ENCODE measurements at regions not wholly inside any gene's neighbourhood (a gene's known extent, or its start where the extent isn't known, plus 50 kb on each side); places are given as distances from the start of the nearest gene placed in this dataset.
"Not testable (repeated sequence)": the region's sequence is repeated elsewhere in the genome, so short reads cannot be mapped to it uniquely, and the experiment has no call there.

DNA sequence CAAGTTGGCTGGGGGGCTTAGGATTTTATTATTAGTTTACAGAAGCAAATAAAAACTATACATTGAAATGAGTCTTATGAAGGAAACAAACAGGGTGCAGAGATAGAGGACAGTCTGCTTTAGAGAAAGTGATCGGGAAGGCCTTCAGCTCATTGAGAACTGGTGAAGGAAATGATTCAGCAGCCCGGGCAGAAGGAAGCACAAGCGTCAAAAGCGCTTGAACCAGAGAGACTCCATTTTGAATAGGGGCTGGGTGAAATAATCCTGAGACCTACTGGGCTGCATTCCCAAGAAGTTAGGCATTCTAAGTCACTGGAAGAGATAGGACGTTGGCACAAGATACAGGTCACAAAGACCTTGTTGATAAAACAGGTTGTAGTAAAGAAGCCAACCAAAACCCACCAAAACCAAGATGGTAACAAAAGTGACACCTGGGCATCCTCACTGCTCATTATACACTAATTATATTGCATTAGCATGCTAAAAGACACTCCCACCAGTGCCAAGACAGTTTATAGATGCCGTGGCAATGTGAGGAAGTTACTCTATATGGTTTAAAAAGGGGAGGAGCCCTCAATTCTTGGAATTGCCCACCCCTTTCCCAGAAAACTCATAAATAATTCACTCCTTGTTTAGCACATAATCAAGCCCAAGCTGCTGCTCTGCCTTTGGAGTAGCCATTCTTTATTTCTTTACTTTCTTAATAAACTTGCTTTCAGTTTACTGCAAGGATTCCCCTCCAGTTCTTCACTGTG is 83.1 kb upstream of the MPP7 start:
- intact Hi-C loops (cut with micrococcal nuclease) = no loop called here
- ATAC-seq = no peak
- no peak for DNase-seq

DNA sequence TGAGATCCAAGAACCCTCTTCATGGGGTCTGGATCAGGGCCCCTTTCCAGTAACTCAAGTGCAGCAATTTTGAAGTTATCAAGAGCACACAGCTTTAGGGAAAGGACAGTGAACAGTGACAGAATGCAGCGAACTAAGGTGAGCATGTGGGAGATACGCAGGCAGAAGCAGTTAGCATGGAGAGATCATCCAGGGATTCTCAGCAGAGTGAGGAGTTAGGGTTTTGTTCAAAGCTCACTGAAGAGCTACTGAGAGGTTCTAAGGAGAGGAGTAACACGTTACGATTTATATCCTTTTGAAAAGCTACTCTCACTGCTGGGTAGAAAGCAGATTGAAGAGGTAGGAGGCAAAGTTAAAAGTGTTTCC is 83.6 kb upstream of the MPP7 start:
- no peak for DNase-seq
- ATAC-seq = no peak
- intact Hi-C loops (cut with micrococcal nuclease) = no loop called here

DNA sequence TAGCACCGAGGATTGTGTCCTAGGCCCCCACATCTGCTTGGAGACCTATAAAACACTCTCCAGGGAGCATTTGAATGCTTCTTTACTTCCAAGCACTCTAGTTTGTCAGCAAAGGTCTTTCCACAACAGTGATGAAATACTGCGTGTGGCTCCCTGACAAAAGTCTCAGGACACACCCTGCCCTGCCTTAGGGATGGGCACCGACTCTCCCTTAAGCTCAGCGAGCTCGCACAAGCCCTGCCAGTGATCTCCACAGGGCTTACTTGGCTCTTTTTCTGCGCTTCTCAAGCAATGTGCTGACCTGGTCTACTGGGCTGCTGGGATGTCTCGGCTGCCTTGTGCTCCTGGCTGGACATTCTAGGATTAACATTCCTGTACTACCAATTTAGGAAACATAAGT is 84.3 kb upstream of the MPP7 start:
- DNase-seq = no peak
- intact Hi-C loops (cut with micrococcal nuclease) = no loop called here
- no peak for ATAC-seq

DNA sequence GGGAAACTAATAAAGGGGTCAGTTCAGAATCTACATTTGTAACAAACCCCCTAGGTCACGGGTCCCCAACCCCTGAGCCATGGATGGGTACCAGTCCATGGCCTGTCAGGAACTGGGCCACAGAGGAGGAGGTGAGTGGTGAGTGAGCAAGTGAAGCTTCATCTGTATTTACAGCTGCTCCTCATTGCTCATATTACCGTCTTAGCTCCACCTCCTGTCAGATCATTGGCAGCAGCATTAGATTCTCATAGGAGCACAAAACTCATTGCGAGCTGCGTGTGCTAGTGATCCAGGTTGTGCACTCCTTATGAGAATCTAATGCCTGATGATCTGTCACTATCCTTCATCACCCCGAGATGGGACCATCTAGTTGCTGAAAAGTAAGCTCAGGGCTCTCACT is 88.4 kb upstream of the MPP7 start:
- intact Hi-C loops (cut with micrococcal nuclease) = no loop called here
- DNase-seq (no peak), ATAC-seq (no peak)

DNA sequence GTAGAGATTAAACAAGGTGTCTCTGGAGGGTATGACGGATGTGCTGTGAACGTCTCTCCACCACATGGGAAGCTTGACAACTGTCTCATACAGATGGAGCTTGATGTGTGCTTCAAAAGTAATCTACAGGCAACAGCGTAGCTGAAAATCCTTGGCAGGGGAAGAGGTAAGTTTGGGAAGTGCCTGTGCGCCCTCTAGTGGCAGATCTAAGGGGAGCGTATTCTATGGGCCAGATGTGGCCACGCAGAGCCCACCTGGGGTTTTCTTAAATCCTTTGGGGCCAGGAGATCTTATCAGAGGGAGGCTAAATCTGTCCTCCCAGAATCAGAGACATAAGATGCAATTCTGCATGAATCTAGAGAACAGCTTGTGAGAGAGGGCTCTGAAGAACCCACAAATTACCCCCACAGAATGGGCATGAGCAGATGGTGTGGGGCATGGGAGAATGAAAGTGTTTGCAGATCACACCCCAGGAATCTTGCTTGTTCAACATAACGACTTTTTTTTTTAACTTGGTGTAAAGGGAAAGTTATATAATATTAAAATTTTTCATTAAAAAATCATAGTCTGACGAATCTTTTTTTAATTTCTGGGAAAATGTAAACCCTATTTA is 91.2 kb upstream of the MPP7 start:
- intact Hi-C loops (cut with micrococcal nuclease) = no loop called here
- peak; percentile 59 for DNase-seq
- ATAC-seq = peak; percentile 90

DNA sequence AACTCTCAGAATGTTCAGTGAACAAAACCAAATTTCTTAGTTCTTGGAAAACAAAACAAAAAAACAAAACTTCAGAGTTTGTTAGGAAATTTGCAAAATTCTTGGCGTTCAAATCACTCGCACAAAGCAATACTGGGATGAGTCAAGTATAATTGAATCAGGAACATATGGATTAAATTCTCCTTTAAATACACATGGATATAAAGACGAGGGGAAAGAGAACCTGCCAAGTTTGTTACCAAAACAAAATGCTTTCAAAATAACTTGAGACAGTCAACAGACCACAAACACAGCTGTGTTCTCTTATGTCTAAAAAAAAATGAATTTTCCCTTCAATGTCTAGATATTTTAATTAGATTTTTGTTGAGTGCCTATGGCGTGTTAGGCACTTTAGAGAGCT is 93.5 kb upstream of the MPP7 start:
- ATAC-seq (no peak), DNase-seq (no peak)
- intact Hi-C loops (cut with micrococcal nuclease) = no loop called here

DNA sequence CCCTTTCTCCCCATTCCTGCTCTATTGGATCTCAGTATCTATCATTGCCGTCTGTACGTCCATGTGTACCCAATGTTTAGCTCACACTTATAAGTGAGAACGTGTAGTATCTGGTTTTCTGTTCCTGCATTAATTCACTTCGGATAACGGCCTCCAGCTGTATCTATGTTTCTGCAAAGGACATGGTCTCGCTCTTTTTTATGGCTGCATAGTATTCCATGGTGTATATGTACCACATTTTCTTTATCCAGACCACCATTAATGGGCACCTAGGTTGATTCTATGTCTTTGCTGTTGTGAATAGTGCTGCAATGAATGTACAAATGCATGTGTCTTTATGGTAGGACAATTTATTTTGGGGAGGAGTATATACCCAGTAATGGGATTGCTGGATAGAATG is 94.4 kb upstream of the MPP7 start:
- no peak for ATAC-seq
- intact Hi-C loops (cut with micrococcal nuclease) = no loop called here
- DNase-seq = no peak

DNA sequence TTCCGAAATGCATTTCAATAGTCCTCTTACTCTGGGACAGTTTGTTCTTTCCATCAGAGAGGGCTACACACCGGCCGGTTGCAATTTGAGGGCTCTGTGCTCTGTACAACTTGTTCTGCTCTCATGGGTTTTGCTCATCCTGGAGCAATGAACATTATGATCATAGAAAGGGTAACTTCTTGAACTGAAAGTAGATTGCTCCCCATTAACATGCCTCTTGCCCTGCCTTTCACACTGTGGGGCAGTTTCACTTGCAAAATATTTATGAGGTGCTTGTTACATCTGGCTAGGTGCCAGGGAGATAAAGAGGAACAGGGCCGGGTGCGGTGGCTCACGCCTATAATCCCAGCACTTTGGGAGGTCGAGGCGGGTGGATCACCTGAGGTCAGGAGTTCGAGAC is 97.3 kb upstream of the MPP7 start:
- no peak for DNase-seq
- intact Hi-C loops (cut with micrococcal nuclease) = no loop called here
- ATAC-seq = peak; percentile 30

DNA sequence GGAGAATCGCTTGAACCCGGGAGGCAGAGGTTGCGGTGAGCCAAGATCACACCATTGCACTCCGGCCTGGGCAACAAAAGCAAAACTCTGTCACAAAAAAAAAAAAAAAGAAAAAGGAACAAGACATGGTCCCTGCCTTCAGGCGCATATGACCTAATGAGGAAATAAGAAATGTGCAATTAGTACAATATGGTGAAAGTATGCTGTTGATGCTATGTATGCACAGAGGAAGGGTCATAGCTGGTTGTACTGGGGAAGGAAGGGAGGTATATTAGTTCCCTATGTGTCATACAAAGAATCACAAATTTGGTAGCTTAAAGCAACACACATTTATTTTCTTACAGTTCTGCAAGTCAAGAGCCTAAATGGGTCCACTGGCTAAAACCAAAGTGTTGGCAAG is 97.8 kb upstream of the MPP7 start:
- ATAC-seq (peak; percentile 20), DNase-seq (no peak)
- intact Hi-C loops (cut with micrococcal nuclease) = no loop called here

DNA sequence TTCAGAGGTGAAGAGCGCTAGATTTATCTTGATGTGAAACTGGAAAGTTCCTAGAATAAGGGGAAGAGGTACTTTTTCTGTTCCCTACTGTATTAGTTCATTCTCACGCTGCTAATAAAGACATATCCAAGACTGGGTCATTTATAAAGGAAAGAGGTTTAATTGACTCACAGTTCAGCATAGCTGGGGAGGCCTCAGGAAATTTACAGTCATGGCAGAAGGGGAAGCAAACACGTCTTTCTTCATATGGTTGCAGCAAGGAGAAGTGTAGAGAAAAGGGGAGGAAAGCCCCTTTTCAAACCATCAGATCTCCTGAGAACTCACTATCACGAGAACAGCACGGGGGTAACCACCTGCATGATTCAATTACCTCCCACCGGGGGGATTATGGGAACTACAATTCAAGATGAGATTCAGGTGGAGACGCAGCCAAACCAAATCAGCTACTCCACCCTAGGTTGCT is 99.8 kb upstream of the MPP7 start:
- ATAC-seq; DNase-seq; intact Hi-C loops (cut with micrococcal nuclease): not testable (repeated sequence)

DNA sequence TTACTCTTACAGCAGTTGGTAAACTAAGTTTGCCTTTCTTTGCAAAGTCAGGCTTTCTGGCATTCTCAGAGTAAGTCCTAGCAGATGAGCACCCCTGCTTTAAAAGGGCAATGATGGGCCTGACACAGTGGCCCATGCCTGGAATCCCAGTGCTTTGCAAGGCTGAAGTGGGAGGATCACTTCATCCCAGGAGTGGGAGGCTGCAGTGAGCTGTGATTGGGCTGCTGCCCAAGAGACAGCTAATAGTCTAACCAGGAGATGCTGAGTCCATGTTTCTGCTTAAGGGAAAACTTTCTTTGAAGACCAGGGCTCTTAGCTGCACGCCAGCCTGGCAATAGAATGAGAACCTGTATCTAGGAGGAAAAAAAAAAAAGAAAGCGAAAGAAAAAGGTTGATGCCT is 100.2 kb upstream of the MPP7 start:
- ATAC-seq (no peak), DNase-seq (no peak)
- intact Hi-C loops (cut with micrococcal nuclease) = no loop called here

DNA sequence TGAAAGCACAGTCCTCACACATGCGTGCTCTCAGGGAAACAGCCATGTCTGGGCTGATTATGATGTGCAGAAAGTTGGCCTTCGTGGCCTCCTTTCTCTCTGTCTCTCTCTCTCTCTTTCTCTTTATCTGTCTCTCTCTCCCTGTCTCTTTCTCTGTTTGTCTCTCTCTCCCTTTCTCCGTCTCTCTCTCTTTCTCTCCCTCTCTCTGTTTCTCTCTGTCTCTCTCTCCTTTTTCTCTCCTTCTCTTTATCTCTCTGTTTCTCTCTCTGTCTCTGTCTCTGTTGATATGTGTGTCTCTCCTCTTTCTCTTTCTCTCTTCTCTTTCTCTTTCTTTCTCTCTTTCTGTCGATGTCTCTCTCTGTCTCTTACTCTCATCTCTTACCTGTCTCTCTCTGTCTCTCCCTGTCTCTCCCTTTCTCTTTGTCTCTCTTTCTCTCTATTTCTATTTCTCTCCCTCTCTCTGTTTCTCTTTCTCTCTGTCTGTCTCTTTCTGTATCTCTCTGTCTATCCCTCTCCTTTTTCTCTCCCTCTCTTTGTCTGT is 105.4 kb upstream of the MPP7 start:
- no peak for ATAC-seq
- intact Hi-C loops (cut with micrococcal nuclease) = no loop called here
- no peak for DNase-seq

DNA sequence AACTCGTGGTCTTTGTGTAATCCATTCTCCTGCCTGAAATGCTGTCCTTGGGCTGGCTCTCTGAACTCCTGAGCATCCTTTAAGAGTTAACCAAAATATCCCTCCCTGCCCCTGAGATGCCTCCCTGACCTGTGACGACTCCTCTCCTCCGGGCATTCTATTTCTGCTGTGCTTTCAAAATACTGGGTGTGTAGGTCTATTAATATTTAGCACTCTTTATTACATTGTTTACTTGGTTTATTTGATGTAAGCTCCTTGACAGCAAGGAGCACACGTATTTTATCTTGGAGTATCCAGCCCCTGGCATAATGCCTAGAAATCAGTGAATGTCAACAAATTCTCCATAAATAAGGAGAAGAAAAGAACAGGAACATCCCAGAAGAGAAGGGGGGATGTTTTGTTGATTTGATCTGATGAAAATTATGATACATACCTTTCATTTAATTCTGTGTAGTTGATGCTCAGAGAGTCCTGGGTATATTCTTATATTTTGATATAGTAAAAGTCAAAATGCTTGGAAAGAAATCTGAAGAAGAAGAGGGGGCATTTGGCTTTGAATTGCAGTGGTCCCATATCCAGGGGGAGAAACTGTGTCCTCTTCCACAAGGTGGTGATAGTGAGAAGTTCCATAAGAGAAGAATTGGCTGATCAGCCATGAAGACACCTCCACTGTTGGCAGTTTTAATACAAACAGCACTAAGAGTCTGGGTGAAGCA is 107.7 kb upstream of the MPP7 start:
- ATAC-seq (no peak), DNase-seq (no peak)
- intact Hi-C loops (cut with micrococcal nuclease) = no loop called here

DNA sequence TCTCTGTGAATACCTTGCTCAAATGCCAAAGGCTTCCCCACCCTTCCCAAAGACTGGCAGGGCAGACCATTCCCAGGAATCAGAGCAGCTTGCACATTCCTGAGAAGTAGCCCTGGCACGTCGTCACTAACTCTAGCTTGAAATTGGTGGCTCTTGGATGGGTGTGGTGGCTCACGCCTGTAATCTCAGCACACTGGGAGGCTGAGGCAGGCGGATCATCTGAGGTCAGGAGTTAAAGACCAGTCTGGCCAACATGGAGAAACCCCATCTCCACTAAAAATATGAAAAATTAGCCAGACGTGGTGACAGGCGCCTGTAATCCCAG is 108.2 kb upstream of the MPP7 start:
- ATAC-seq = no peak
- intact Hi-C loops (cut with micrococcal nuclease) = no loop called here

DNA sequence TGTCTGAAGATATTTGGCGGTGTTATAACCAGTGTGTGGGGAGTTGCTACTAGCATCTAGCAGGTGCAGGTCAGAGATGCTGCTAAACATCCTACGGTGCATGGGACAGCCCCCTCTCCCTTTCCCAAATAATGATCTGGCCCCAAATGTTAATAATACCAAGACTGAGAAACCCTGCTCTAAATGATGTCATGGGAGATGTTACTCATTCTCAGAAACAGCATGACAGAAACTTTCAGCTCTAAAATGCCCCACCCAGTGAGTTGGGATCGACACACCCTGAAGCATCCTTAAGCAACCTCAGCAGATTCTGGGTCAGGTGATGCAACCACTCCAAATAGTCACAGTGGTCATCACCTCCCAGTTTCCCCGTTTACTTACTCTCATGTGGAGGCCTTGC is 108.8 kb upstream of the MPP7 start:
- intact Hi-C loops (cut with micrococcal nuclease) = no loop called here
- DNase-seq = no peak
- ATAC-seq = no peak

More for the DNA sequence above, 108.2 kb upstream of the MPP7 start:
- no peak for DNase-seq

DNA sequence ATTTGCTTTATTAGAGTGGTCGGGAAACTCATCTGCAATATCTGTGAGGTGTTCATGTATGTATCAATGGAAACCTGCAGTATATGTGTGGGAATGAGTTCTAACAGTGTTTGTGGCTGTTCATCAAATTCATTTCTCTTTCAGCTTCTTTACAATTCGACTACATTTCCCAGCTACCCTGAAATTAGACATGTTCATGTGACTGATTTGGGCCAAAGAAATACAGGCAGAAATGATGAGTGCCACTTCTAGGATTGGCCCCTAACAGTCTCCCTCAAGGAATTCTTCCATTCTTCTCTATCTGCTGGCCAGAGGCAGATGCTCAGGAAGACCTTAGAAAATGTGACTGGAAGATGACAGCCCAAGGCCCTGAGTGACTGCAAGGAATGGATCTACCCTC is 114.8 kb upstream of the WAC start:
- no peak for ATAC-seq
- DNase-seq = no peak
- intact Hi-C loops (cut with micrococcal nuclease) = no loop called here

DNA sequence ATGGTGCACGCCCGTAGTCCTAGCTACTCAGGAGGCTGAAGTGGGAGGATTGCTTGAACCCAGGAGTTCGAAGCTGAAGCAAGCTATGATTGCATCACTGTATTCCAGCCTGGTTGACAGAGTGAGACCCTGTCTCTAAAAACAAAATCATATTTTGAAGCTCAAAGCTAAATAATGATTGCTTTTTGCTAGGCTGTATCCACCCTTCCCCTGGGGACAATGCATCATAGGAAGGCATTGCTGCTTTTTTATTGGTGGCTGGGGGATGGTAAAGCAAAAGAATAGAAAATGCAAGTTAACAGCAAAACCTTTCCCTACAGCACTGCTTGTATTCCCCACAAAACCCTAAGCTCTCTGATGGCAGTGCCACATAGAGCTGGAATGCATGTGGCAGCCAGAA is 107.5 kb upstream of the WAC start:
- intact Hi-C loops (cut with micrococcal nuclease) = no loop called here
- ATAC-seq (no peak), DNase-seq (no peak)

DNA sequence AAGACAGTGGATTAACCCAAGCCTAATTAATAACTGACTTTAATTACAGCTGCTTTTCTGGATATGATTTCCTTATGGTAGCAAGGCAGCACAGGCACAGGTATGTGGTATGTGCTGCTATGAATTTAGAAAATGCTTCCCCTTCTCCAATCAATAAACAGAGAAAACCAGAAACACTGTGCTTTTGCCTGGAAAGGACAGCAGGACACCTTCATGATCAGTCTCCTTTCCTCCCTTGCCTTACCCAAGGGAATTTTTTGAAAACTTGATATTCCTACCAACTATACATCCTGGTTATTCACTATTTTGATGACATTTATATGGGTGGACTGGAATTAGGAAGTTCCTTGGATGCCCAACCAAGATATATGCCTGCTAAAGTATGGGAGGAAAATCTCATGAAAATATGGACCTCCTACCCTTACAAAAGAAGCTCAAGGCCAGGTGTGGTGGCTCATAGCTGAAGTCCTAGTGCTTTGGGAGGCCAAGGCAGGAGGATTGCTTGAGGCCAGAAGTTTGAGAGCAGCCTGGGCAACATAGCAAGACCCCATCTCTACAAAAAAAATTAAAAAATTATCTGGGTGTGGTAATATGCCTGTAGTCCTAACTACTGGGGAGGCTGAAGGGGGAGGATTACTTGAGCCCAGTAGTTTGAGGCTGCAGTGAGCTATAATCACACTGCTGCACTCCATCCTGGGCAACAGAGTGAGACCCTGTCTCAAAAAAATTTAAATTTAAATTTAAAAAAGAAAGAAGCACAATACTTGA is 106.3 kb upstream of the WAC start:
- no peak for ATAC-seq
- intact Hi-C loops (cut with micrococcal nuclease) = no loop called here
- DNase-seq = no peak

DNA sequence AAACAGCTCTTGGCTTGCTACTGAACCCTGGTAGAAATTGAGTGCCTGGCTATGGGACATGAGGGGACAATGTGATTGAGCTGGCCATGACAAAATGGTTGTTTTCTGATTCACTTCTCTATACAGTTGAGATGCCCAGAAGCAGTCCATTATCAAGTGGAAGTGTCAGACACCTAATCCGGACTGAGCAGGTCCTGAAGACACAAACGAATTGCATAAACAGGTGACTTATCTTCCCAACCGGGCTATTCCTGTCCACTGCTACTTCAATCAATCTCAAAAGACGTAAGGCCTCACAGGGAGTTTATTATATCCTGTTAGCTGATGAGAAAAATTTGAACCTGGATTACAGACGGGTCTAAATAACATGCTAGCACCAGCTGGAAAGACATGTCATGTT is 105.5 kb upstream of the WAC start:
- DNase-seq = no peak
- intact Hi-C loops (cut with micrococcal nuclease) = no loop called here
- ATAC-seq = no peak

DNA sequence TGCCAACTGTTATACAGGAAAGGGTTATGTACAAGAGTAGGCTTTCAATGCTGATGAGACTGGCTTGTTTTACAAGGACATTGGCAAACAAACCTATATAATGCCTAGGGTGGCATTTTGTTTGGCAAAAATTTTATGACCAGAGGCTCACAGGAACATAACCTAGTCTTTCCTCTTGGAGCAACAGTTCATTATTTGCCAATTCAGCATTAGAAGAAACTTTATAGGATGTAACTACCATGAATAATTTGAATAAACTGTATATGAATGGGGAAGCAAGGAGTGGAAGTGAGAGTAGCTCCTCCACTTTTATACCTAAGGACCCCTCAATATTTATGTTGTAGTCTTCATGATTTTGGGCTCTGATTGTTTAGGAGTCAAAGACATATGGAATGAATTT is 103.9 kb upstream of the WAC start:
- ATAC-seq (no peak), DNase-seq (no peak)
- intact Hi-C loops (cut with micrococcal nuclease) = no loop called here

All from left ventricle myocardium superior (tissue), 1 donor.